HepG2 (cell line): ENCODE measurements at regions not wholly inside any gene's neighbourhood (a gene's known extent, or its start where the extent isn't known, plus 50 kb on each side); places are given as distances from the start of the nearest gene placed in this dataset.

Experiments
- ATAC-seq: fragments of 200-7000 bp; cut with Tn5 transposase; 3 replicates; pipeline ENCODE4 v1.9.1; 2020; ENCODE audit warnings: mild to moderate bottlenecking, moderate library complexity
- BruUV-seq: library from RNA; stranded (reverse); fragments of 400-500 nt; replicated peaks from 2 replicates; lab custom pipeline; 2021; lab: Mats Ljungman, UMichigan
- CTCF ChIA-PET: fragments of 300-600 bp; formaldehyde crosslinking; extraction: SDS; loops from one replicate; lab custom pipeline; 2021; ENCODE audit warnings: low total read pairs, inconsistent platforms, low intra/inter-chr PET ratio; lab: Yijun Ruan, JAX
- POLR2A ChIA-PET: fragments of 350-600 bp; sonication (Branson Sonifier 250); formaldehyde crosslinking; loops from one replicate; lab custom pipeline; 2020; ENCODE audit warnings: antibody characterized with exemption, inconsistent platforms; lab: Yijun Ruan, JAX
- DNase-seq: peaks from one replicate; pipeline ENCODE4 v3.0.0-alpha.2; 2015; ENCODE audit warnings: low spot score
- FAIRE-seq: peaks from 3 replicates; lab custom pipeline; 2011; peaks lifted over from hg19 to GRCh38; lab: Jason Lieb, UNC
- H2AFZ ChIP-seq: one replicate; pipeline ENCODE4 v1.6.1; 2011; ENCODE audit warnings: low read length, inconsistent platforms
- H3K27ac ChIP-seq: fragments of 300-600 bp; 3 replicates; pipeline ENCODE4 v1.8.0; 2011; ENCODE audit warnings: mixed run types, mild to moderate bottlenecking, mixed read lengths, low read length, inconsistent platforms; ENCODE audit not compliant: insufficient read depth; ENCODE audit errors: extremely low read length
- H3K27me3 ChIP-seq, 2 experiments: fragments of 200-600 bp in 1 of 2; 2 replicates in 1 of 2; 3 replicates in 1 of 2; pipeline versions ENCODE4 v1.6.0 to v1.8.0; 2011; ENCODE audit warnings: low read length in 2 of 2, mild to moderate bottlenecking in 2 of 2, moderate library complexity in 2 of 2, inconsistent platforms in 1 of 2; ENCODE audit not compliant: insufficient read depth in 2 of 2, control insufficient read depth in 1 of 2
- H3K36me3 ChIP-seq, 2 experiments: fragments of 200-600 bp in 1 of 2; replicated peaks in 1 of 2; 2 replicates in 1 of 2; 3 replicates in 1 of 2; pipeline versions ENCODE4 v1.5.1 to v1.8.0; 2011; ENCODE audit warnings: low read length in 2 of 2, inconsistent platforms in 1 of 2; ENCODE audit not compliant: insufficient read depth in 2 of 2, control insufficient read depth in 1 of 2
- H3K4me1 ChIP-seq: 2 replicates; pipeline ENCODE4 v1.5.1; 2012; ENCODE audit warnings: low read length, inconsistent platforms; ENCODE audit not compliant: insufficient read depth
- H3K4me2 ChIP-seq: 2 replicates; pipeline ENCODE4 v1.6.0; 2011; ENCODE audit warnings: low read depth, low read length, inconsistent platforms
- H3K4me3 ChIP-seq, 3 experiments: fragments of 200-600 bp in 1 of 3; sonication (generic), shearing (Covaris generic) in 1 of 3; replicated peaks in 1 of 3; 2 replicates each; pipeline ENCODE4 v1.5.1; 2011 to 2016; ENCODE audit warnings: low read length in 3 of 3, inconsistent platforms in 2 of 3, low read depth in 2 of 3, mild to moderate bottlenecking in 2 of 3, control low read depth in 1 of 3, mixed read lengths in 1 of 3; ENCODE audit not compliant: insufficient read depth in 1 of 3
- H3K79me2 ChIP-seq: one replicate; pipeline ENCODE4 v1.6.1; 2011; ENCODE audit warnings: low read length, inconsistent platforms; ENCODE audit not compliant: insufficient read depth
- H3K9ac ChIP-seq: 2 replicates; pipeline ENCODE4 v1.6.0; 2011; ENCODE audit warnings: mild to moderate bottlenecking, low read depth, low read length, inconsistent platforms; ENCODE audit not compliant: insufficient read depth
- H3K9me3 ChIP-seq: 2 replicates; pipeline ENCODE4 v1.5.1; 2012; ENCODE audit warnings: mild to moderate bottlenecking, low read length
- H4K20me1 ChIP-seq: 2 replicates; pipeline ENCODE4 v1.6.0; 2011; ENCODE audit warnings: inconsistent platforms, mild to moderate bottlenecking, low read length, moderate library complexity; ENCODE audit not compliant: insufficient read depth
- DNMT1 ChIP-seq: sonication (generic); formaldehyde crosslinking; IDR thresholded peaks from 2 replicates; pipeline ENCODE4 v1.5.1; 2020; ENCODE audit warnings: mild to moderate bottlenecking, missing genetic modification reagents
- STAG1 ChIP-seq: sonication (generic); formaldehyde crosslinking; IDR thresholded peaks from 2 replicates; pipeline ENCODE4 v1.4.0; 2020; ENCODE audit warnings: missing genetic modification reagents
- ZFP36 ChIP-seq: fragments of 150-350 bp; IDR thresholded peaks from 2 replicates; pipeline ENCODE4 v1.6.1; 2018; ENCODE audit warnings: borderline replicate concordance, low read length, low read depth; ENCODE audit not compliant: partially characterized antibody
- ZNF572 ChIP-seq: sonication (generic); formaldehyde crosslinking; IDR thresholded peaks from 2 replicates; pipeline ENCODE4 v1.5.1; 2020; ENCODE audit warnings: mild to moderate bottlenecking, missing genetic modification reagents
- WGBS: methylation state at CpG from one replicate; pipeline ENCODE4 v1.1.6; 2017; ENCODE audit warnings: low lambda C conversion rate; 5-methylcytosine and 5-hydroxymethylcytosine counted together
- in situ Hi-C: cut with HindIII; loops from 2 replicates; pipeline ENCODE4 v1.10.0; 2017; ENCODE audit warnings: low pct_unique_long_range_greater_than_20kb; ENCODE audit not compliant: extremely low pct_ligation_motif_present
- intact Hi-C: fragments of 100-400 bp; cut with micrococcal nuclease; formaldehyde crosslinking; loops from one replicate; pipeline ENCODE4 v1.10.0; 2022; ENCODE audit not compliant: unreplicated experiment
- TF ChIP-seq, protein P1 (sequence below): sonication (generic); formaldehyde crosslinking; IDR thresholded peaks from 2 replicates; pipeline ENCODE4 v1.4.0; 2020; ENCODE audit warnings: missing genetic modification reagents, mild to moderate bottlenecking, borderline replicate concordance

DNA sequence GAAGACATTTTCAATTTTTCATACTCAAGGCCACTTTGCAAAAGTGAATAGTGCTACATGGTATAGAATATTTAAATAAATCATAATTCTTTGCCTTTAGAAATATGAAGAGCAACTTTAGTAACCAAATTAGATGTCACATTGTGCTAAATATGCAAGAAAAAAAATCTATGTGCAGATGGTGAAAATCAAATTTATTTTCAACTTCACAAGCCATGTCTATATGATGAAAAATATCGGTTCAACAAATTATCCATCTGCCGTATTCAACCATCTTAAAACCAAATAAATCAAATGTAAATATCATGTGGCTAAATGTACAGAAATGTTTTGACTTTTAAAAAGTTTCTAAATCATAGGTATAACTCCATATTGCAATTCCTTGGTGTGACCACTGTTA lies 398.2 kb downstream of the PABPC4L start (continued):
- TF ChIP-seq ZFP36: no peak
- TF ChIP-seq DNMT1 (CRISPR knock-in tag): no peak
- TF ChIP-seq, protein P1, sequence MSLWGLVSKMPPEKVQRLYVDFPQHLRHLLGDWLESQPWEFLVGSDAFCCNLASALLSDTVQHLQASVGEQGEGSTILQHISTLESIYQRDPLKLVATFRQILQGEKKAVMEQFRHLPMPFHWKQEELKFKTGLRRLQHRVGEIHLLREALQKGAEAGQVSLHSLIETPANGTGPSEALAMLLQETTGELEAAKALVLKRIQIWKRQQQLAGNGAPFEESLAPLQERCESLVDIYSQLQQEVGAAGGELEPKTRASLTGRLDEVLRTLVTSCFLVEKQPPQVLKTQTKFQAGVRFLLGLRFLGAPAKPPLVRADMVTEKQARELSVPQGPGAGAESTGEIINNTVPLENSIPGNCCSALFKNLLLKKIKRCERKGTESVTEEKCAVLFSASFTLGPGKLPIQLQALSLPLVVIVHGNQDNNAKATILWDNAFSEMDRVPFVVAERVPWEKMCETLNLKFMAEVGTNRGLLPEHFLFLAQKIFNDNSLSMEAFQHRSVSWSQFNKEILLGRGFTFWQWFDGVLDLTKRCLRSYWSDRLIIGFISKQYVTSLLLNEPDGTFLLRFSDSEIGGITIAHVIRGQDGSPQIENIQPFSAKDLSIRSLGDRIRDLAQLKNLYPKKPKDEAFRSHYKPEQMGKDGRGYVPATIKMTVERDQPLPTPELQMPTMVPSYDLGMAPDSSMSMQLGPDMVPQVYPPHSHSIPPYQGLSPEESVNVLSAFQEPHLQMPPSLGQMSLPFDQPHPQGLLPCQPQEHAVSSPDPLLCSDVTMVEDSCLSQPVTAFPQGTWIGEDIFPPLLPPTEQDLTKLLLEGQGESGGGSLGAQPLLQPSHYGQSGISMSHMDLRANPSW (CRISPR knock-in tag): no peak
- TF ChIP-seq ZNF572: no peak

DNA sequence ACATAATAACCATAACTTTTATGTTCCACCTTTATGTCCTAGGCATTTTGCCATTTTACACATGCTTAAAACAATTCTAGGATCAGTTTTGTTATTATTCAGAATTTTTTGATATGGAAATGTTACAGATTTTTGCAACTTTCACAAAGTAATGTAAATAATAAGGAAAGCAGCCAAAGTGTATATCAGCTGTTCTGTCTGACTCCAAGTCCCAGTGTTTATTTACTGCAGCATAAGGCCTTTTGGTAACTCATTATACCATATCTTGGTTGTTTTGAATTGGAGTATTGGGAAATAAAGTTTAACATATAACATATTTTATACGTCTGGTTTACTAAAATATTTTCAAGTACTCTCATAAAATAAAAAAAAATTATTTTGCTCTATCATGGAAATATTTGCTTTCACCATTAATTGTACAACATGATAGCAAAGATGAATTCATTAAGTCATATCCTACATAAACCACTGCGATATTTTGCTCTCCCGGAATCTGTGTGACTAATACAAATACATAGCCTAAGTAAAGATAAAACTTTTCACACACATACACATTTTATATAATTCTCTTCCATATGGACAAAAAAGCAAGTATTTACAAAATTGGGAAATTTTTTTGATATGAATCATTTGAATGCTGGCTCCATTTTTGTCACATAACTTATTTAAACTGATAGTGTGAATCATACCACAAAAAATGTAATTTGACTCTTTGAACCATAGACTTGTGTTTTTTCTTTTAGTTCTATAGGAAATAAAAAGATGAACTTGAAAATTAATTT lies 399.0 kb downstream of the PABPC4L start:
- in situ Hi-C loops: no loop called here
- ChIA-PET CTCF (no interaction called here), POLR2A (no interaction called here)
- intact Hi-C loops: no loop called here
- FAIRE-seq (no peak), DNase-seq (no peak), ATAC-seq (no peak)
- no peak overlapping the region for H3K4me2 ChIP-seq
- H4K20me1 ChIP-seq: no peaks in the 10 kb centered on the region
- no TSS peak for BruUV-seq
- no peaks in the 10 kb centered on the region for H3K4me1 ChIP-seq
- H3K9ac ChIP-seq: no peak overlapping the region
- H3K36me3 ChIP-seq: no peaks in the 10 kb centered on the region
- H3K4me3 ChIP-seq: no peak overlapping the region
- no peak overlapping the region for H2AFZ ChIP-seq
- no peaks in the 10 kb centered on the region for H3K9me3 ChIP-seq
- WGBS: 60% methylated on average over 3 of the region's 3 CpGs
- no peak for TF ChIP-seq STAG1 (CRISPR knock-in tag)
- H3K79me2 ChIP-seq: no peaks in the 10 kb centered on the region
- H3K27me3 ChIP-seq: no peaks in the 10 kb centered on the region
- H3K27ac ChIP-seq: no peak overlapping the region
